ENCODE measurements at regions not wholly inside any gene's neighbourhood (a gene's known extent, or its start where the extent isn't known, plus 50 kb on each side); places are given as distances from the start of the nearest gene placed in this dataset.

GRCh38 chr9:28491121-28491520, 917.8 kb upstream of the C9orf72 start:
- TF ChIP-seq CTCF (IDR thresholded peaks at IDR 0.05) (no peak), POLR2A (IDR thresholded peaks at IDR 0.05) (no peak)

All from ovary (tissue), 3 donors.